ENCODE measurements at regions not wholly inside any gene's neighbourhood (a gene's known extent, or its start where the extent isn't known, plus 50 kb on each side); places are given as distances from the start of the nearest gene placed in this dataset.

GRCh38 chr5:162487528-162488525, 420.3 kb downstream of the GABRG2 start:
- peak; percentile 29 for DNase-seq (ENCODE audit: low read depth)
- H3K4me3 ChIP-seq (ENCODE audit: low read length) = no peak overlapping the region
- TF ChIP-seq CTCF (IDR thresholded peaks at IDR 0.05; ENCODE audit: insufficient read depth, low read depth, low read length, missing control alignments) = no peak

- no peak for DNase-seq (ENCODE audit: low read depth)
- no peak for TF ChIP-seq CTCF (IDR thresholded peaks at IDR 0.05; ENCODE audit: insufficient read depth, low read depth, low read length, missing control alignments)
- H3K4me3 ChIP-seq (ENCODE audit: low read length) = no peak overlapping the region
These were observed 428.7 kb downstream of the GABRG2 start for GRCh38 chr5:162496100-162496808.

GRCh38 chr5:162497455-162497854, 429.9 kb downstream of the GABRG2 start:
- H3K4me3 ChIP-seq (ENCODE audit: low read length) = no peak overlapping the region
- DNase-seq (ENCODE audit: low read depth) = no peak
- TF ChIP-seq CTCF (IDR thresholded peaks at IDR 0.05; ENCODE audit: insufficient read depth, low read depth, low read length, missing control alignments) = no peak

GRCh38 chr5:162502780-162503179, 435.2 kb downstream of the GABRG2 start:
- DNase-seq (ENCODE audit: low read depth) = no peak
- H3K4me3 ChIP-seq (ENCODE audit: low read length) = no peak overlapping the region
- no peak for TF ChIP-seq CTCF (IDR thresholded peaks at IDR 0.05; ENCODE audit: insufficient read depth, low read depth, low read length, missing control alignments)

GRCh38 chr5:162503796-162504195, 436.2 kb downstream of the GABRG2 start:
- H3K4me3 ChIP-seq (ENCODE audit: low read length) = no peak overlapping the region
- DNase-seq (ENCODE audit: low read depth) = no peak
- no peak for TF ChIP-seq CTCF (IDR thresholded peaks at IDR 0.05; ENCODE audit: insufficient read depth, low read depth, low read length, missing control alignments)

- no peak for DNase-seq (ENCODE audit: low read depth)
- H3K4me3 ChIP-seq (ENCODE audit: low read length) = no peak overlapping the region
- TF ChIP-seq CTCF (IDR thresholded peaks at IDR 0.05; ENCODE audit: insufficient read depth, low read depth, low read length, missing control alignments) = no peak
These were observed 445.5 kb downstream of the GABRG2 start for GRCh38 chr5:162512935-162513565.

Measured in epithelial cell of esophagus (primary cell).